GM12891 (cell line): ENCODE measurements at regions not wholly inside any gene's neighbourhood (a gene's known extent, or its start where the extent isn't known, plus 50 kb on each side); places are given as distances from the start of the nearest gene placed in this dataset.

Source experiments
- PAX5 ChIP-seq: IDR thresholded peaks from 2 replicates; pipeline ENCODE4 v1.6.1; 2011; ENCODE audit warnings: low read length, moderate library complexity, mild to moderate bottlenecking; ENCODE audit not compliant: insufficient read depth, severe bottlenecking
- POLR2A ChIP-seq: IDR thresholded peaks from 2 replicates; pipeline ENCODE4 v1.6.1; 2011; ENCODE audit warnings: low read depth, low read length, control low read depth

- TF ChIP-seq POLR2A (no peak), PAX5 (no peak)
These were observed 229.0 kb upstream of the ZNF804A start for GRCh38 chr2:184369307-184369706.
